ENCODE measurements at regions not wholly inside any gene's neighbourhood (a gene's known extent, or its start where the extent isn't known, plus 50 kb on each side); places are given as distances from the start of the nearest gene placed in this dataset.

DNA sequence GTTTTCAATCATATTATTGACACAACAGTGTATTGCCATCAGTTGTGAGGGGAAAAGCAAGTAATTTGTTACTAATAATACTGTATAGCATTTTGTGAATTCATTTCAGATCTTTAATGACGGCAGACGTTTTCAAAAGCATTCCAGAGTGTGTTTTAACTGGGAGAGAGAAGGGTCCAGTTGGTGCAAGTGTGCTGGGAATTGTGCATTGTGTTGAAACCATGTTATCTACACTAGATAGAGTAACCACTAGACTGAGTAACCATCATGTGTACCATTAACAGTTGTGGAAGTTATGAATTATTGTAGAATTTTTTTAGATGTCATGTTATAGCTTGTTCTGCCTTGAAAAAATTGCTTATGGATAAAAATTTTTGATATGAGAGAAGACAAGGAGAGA, 104.5 kb upstream of the VEGFC start:
- no peak for DNase-seq (ENCODE audit: low read depth in 4 of 4, low spot score in 2 of 4)

DNA sequence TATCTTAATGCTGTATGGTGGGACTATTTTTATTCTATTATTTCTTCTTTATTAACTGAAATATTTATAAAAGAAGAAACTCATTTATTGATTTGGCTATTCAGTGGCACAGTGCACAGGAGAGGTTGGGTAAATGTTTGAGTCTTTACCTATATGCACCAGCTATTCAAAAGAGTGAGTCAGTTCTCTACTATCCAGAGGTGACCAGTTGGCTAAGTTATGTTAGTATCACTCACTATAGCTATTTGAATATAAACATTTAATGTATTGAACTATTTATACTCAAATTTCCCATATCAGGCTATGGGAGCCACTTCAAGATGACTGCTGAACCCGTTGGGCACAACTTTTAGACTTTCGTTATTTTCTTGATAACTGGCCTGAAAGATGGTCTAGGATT, 106.1 kb upstream of the VEGFC start:
- no peak for DNase-seq (ENCODE audit: low read depth in 4 of 4, low spot score in 2 of 4)

GRCh38 chr4:176902710-176903323, 110.1 kb upstream of the VEGFC start:
- DNase-seq (ENCODE audit: low read depth in 4 of 4, low spot score in 2 of 4), result no peak

DNA sequence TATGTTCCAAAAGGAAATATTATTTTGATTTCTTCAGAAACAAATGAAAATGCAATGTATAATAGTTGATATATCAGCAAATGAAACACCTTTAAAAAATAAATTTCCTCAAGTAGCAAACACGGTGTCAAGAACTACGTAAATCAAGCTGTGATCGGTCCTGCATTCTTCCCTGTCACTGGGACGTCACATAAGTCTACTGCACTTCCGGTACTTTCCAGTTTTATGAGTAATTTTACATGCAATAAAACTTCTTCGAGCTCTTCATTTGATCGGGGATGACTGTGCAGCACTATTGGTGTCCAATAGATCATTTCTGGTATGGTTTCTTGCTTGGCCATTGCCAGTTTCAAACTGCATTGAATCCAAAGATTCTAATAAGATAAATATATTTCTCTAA, 114.0 kb upstream of the VEGFC start:
- DNase-seq (ENCODE audit: low read depth in 4 of 4, low spot score in 2 of 4), result no peak

DNA sequence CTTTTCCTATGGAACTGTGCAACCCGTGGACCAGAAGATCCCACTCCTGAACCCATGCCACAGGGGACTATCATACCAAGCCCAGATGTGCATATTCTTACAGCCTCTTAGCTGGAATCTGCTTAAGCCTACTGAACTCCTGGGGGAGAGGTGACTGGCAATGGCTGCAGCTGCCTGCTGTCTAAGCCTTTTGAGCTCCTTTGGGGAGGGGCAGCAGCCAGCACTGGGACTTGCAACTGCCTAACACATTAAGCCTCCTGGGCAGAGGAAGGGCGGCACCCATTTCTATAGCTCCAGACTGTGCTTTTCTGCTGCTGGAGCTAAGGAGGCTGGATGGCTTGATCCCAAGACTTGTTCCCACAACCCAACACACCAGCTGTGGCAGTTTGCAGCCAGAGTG, 117.9 kb upstream of the VEGFC start:
- no peak for DNase-seq (ENCODE audit: low read depth in 4 of 4, low spot score in 2 of 4)

DNA sequence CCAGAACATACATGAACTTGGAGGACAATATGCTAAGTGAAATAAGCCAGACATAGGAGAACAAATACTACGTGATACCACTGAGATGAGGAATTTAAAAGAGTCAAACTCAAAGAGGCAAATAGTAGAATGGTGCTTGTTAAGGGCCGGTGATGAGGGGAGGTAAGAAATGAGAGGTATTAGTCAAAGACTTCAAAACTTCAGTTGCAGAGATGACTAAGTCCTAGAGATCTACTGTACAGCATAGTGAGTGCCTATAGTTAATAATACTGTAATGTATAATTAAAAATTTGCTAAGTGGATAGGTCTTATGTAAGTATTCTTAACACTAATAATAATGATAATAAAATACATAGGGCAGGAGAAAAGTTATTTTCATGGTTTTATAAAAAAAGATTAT, 126.9 kb upstream of the VEGFC start:
- no peak for DNase-seq (ENCODE audit: low read depth in 4 of 4, low spot score in 2 of 4)

DNA sequence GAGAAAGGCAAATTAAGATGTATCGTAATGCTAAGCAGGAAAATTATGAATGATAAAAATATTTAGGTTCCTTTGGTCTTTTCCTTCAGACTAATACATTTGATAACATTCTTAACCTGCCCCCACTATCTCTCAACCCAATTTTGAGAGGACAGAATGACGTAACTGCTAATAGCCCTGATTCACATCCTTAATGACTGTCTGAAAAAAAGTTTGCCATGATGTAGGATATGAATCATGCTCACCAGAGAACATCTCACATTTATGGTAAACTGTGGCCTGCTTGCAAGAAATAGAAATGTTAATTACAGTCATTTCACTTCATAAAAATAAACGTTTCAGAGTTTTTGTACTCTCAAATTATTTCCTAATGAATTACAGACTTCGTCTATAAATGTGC, 128.0 kb upstream of the VEGFC start:
- DNase-seq (ENCODE audit: low read depth in 4 of 4, low spot score in 2 of 4), result no peak

GRCh38 chr4:176921256-176921655, 128.5 kb upstream of the VEGFC start:
- DNase-seq (ENCODE audit: low read depth in 4 of 4, low spot score in 2 of 4), result no peak

DNA sequence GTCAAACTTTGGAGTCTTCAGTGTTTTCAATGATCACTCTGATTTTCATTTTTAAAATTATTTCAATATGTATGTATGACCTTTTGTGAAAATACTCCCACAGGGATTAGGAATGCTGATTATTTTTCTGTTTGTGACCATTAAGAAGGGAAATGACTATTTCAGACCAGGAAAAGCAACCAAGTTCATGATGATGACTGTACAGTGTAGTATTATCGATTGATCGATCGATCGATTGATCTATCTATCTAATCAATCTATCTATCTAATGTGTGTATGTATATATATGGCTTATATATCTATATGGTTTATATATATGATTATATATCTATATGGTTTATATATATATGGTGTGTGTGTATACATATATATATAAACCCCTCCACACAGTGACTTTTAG, 131.5 kb upstream of the VEGFC start:
- DNase-seq (ENCODE audit: low read depth in 4 of 4, low spot score in 2 of 4), result no peak

GRCh38 chr4:176925962-176926361, 133.2 kb upstream of the VEGFC start:
- no peak for DNase-seq (ENCODE audit: low read depth in 4 of 4, low spot score in 2 of 4)

DNA sequence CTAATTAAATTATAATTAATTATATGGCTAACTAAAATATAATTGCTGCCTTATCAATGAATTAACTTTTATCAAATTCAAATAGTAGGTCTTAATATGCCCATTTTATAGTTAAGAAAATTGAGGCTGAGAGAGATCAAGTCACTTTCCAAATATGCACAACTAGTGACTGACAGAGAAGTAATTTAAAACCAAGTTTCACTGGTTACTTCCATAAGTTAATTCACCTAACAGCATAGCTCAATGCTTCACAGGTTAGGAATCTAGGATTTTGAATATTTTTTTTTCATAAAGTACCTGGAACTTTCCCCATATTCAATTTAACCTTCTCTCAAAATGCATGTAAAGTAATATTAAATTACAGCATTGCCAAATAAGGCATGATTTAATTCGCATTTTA, 134.4 kb upstream of the VEGFC start:
- no peak for DNase-seq (ENCODE audit: low read depth in 4 of 4, low spot score in 2 of 4)

DNA sequence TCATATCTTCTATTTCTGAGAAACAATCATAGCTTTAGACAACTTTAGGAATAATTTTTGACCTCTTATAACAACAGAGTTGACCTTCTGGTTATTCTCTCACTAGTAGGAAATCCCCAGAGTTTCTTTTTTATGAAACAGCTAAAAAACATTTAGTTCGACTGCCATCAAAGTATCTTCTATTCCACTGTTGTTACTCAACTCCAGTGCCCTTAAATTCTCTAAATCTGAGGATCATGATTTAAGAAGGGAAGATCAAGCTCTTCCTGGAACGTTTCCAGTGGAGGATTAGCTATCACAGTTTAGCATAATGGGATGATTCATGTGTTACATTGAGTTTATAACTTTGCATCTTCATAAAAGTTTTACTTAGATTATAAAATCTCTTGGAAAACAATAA, 134.9 kb upstream of the VEGFC start:
- no peak for DNase-seq (ENCODE audit: low read depth in 4 of 4, low spot score in 2 of 4)

DNA sequence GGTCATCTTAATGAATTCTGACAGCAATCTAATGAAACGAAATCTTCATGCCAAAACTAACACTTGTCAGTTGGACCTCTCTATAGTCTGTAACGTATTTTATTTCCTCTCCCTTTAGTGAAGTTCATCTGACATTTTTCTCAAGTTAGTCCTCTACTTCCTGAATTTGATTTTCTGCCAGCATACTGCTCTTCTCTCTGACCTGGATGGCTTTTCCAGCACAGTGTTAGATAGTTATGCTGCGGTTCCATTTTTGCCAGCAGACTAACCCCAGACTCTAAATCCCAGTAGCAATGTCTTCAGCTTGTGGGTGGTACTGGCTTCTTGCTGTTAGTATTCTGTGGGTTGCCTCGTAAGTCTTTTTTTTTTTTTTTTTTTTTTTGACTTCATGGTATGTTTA, 146.7 kb upstream of the VEGFC start:
- no peak for DNase-seq (ENCODE audit: low read depth in 4 of 4, low spot score in 2 of 4)

GRCh38 chr4:176945334-176945733, 152.6 kb upstream of the VEGFC start:
- no peak for DNase-seq (ENCODE audit: low read depth in 4 of 4, low spot score in 2 of 4)

GRCh38 chr4:176949029-176949428, 156.3 kb upstream of the VEGFC start:
- no peak for DNase-seq (ENCODE audit: low read depth in 4 of 4, low spot score in 2 of 4)

- no peak for DNase-seq (ENCODE audit: low read depth in 4 of 4, low spot score in 2 of 4)
Observed at GRCh38 chr4:176953021-176953420, 160.3 kb upstream of the VEGFC start.

DNA sequence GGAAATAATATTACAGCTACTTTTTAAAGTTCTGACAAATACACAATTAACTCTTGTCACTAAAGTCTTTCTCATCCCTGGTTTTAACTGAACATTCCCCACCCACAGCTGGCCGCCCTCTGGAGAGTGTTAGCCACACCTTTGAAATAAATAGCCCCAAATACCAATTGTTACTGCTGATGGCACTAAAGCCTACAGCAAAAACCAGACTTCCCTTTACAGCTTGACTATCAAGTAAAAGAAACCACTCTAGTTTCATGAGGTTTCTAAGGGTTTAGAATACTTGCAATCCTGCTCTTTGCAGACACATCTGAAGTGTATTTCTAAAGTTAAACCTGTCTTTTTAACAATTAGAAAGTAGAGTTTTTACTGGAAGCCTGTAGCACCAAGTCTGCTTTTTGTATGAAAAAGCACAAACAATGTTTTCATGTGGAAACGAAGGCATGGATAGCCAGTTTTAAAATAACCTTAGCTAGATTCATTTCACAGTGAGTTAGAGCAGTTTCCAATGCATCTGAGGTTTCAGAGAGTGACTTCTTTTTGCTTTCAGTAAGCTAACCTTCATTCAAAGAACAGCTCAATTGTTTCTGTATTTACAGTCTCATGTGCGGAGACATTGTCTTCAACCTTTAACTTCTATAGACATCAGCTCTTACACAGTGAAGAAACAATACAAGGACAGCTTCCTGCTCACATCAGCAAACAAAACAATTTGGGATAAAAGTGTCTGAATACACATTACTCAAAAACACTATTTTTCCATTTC, 164.8 kb upstream of the VEGFC start:
- no peak for DNase-seq (ENCODE audit: low read depth in 4 of 4, low spot score in 2 of 4)

- DNase-seq (ENCODE audit: low read depth in 4 of 4, low spot score in 2 of 4), result no peak
Observed at GRCh38 chr4:176959980-176960379, 167.3 kb upstream of the VEGFC start.

GRCh38 chr4:176963121-176963520, 170.4 kb upstream of the VEGFC start:
- DNase-seq (ENCODE audit: low read depth in 4 of 4, low spot score in 2 of 4), result no peak

DNA sequence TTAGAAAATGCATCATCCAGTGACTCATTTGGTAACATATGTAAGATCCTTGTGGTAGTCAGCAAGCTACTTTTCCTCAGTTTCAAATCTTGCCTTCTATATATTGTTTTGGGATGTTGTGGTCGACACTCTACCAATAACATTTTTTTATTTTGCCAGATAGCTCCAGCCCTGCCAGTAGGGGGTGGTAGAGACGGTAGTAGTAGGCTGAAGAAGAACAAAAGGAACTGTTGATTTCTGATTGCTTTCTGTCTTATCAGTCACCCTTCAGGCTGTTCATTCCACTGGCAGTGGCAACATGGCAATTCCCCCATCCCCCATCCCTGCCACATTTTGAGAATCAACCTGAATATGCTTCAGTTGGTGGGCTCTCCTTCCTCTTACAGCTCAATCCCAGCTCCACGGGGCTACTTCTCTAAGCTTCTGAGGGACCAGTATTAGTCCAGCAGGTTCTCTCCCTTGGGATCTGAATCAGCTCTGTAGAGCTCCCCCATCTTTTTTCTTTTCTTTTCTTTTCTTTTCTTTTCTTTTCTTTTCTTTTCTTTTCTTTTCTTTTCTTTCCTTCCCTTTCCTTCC, 171.5 kb upstream of the VEGFC start:
- no peak for DNase-seq (ENCODE audit: low read depth in 4 of 4, low spot score in 2 of 4)

DNA sequence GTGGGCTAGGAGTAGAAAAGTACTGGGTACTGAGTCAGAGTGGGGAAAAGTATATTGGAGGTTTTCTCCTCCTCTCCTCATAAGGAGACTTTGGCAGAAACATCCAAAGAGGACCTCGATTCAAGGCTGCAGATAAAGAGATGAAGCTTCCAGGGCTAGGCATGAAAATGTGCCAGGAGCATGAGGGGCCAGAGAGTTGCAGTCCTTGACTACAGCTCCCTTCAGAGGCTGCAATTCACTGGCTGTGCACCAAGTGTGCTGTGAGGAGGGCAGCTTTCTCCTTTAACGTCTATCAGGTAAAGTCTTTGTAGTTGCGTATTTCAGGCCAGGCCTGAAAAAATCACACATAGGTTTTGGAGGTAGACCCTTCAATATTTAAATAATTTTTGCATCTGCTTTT, 174.9 kb upstream of the VEGFC start:
- DNase-seq (ENCODE audit: low read depth in 4 of 4, low spot score in 2 of 4), result no peak

GRCh38 chr4:176968094-176968493, 175.4 kb upstream of the VEGFC start:
- DNase-seq (ENCODE audit: low read depth in 4 of 4, low spot score in 2 of 4), result no peak

Data from left renal cortex interstitium (tissue), 4 donors.